ENCODE measurements at regions not wholly inside any gene's neighbourhood (a gene's known extent, or its start where the extent isn't known, plus 50 kb on each side); places are given as distances from the start of the nearest gene placed in this dataset.

DNA sequence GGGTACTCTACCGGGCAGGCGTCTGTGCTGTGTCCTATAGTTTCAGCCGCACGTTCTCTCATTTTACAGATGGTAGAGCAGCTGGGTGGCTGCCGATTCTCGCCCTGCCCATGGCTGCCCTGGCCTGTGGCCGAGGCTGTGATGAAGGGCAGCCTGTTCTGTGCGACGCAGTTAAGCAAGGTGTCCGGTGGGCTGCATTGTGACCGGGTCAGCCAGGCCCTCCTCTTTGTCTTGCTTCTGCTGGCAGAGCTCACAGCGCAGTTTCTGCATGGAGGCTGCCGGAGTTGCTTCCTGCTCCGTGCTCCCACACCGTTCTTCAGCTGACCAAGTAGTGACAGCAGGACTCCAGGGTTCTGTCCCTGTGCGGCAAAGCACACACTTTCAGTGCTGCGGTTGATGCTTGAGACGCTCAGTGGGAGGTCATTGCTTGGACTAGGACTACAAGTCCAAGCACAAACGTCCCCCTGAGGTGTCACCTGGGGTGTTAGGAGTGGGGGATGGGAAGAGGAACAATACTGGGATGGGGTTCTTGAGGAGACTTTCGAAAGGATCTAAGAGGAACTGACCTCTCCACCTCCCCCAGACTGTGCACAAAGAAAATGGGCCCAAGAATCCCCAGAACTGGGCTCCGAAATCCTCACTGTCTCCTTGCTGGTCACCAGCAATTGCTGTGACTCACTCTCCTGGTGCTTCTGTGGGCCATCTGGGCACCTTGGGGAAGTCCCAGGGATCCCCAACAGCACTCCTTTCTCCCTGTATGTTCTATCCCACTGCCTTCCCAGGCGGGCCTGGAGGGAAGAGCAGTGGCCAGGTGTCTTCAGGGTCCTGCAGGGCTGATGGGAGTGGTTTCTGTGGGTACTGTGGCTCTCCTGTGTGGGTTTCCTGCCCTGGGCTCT lies 58.2 kb downstream of the GADD45G start:
- Histone ChIP-seq H3K9me3 (no peaks in the 10 kb centered on the region), H3K4me1 (replicated peaks) (peaks cover 56% of the 10 kb centered on the region), H3K27me3 (replicated peaks; ENCODE audit: insufficient read depth) (no peaks in the 10 kb centered on the region), H3K4me3 (no peak overlapping the region), H3K27ac (peak overlapping the region; percentile 87), H3K36me3 (no peaks in the 10 kb centered on the region)
- 83% methylated on average over 22 of the region's 22 CpGs for WGBS
- TF ChIP-seq POLR2A (IDR thresholded peaks at IDR 0.05), result no peak
- TF ChIP-seq POLR2AphosphoS5 (IDR thresholded peaks at IDR 0.05), result no peak
- TF ChIP-seq, protein P1, sequence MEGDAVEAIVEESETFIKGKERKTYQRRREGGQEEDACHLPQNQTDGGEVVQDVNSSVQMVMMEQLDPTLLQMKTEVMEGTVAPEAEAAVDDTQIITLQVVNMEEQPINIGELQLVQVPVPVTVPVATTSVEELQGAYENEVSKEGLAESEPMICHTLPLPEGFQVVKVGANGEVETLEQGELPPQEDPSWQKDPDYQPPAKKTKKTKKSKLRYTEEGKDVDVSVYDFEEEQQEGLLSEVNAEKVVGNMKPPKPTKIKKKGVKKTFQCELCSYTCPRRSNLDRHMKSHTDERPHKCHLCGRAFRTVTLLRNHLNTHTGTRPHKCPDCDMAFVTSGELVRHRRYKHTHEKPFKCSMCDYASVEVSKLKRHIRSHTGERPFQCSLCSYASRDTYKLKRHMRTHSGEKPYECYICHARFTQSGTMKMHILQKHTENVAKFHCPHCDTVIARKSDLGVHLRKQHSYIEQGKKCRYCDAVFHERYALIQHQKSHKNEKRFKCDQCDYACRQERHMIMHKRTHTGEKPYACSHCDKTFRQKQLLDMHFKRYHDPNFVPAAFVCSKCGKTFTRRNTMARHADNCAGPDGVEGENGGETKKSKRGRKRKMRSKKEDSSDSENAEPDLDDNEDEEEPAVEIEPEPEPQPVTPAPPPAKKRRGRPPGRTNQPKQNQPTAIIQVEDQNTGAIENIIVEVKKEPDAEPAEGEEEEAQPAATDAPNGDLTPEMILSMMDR (IDR thresholded peaks at IDR 0.05), result no peak
- DNase-seq (ENCODE audit: low spot score), result no peak
- intact Hi-C loops (cut with DNase I), result no loop called here

DNA sequence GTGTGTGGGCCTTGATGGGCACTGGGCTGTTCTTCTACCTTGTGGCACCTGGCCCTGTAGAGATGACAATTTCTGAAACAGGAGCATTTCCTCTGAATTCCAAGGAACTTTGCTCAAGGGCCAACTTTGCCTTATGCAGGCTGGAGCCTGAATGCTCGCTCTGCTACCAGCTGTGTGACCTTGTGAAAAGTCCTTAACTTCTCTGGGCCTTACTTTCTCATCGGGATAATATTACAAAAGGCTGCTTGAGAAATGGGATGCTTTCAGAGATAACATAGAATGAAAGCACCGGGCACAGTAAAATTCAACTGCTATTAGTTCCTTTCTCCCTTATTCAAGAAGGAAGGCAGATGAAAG lies 58.8 kb downstream of the GADD45G start:
- Histone ChIP-seq H3K4me3 (no peak overlapping the region), H3K4me1 (replicated peaks) (peaks cover 61% of the 10 kb centered on the region), H3K36me3 (no peaks in the 10 kb centered on the region), H3K27ac (peak overlapping the region; percentile 87), H3K9me3 (no peaks in the 10 kb centered on the region), H3K27me3 (replicated peaks; ENCODE audit: insufficient read depth) (no peaks in the 10 kb centered on the region)
- DNase-seq (ENCODE audit: low spot score), result no peak
- 96% methylated on average over 3 of the region's 3 CpGs for WGBS
- intact Hi-C loops (cut with DNase I), result no loop called here
- TF ChIP-seq, protein P1 (IDR thresholded peaks at IDR 0.05), result no peak
- TF ChIP-seq POLR2A (IDR thresholded peaks at IDR 0.05), result no peak

DNA sequence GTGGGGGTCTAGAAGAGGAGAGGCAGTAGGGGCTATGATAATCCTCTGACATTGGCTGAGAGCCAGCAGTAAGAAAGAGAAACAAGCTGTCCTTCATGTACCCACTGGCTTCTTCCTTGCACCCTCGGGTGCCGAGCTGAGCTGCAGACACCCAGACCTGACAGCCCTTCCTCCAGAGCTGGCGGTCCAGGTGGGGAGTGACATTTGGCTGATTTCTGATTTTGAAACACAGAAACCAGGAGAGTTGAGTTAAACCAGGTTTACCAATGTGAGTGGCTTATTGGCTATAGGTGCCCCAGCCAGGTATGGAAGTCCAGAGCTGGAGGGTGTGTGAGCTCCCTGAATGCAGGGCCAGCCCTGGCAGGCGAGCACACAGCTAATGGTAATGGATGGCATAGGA lies 59.2 kb downstream of the GADD45G start:
- 87% methylated on average over 4 of the region's 4 CpGs for WGBS
- no peak for DNase-seq (ENCODE audit: low spot score)
- no peak overlapping the region for H3K4me3 ChIP-seq
- H3K9me3 ChIP-seq, result no peaks in the 10 kb centered on the region
- peaks cover 65% of the 10 kb centered on the region for H3K4me1 ChIP-seq (replicated peaks)
- TF ChIP-seq, protein P1 (IDR thresholded peaks at IDR 0.05), result no peak
- TF ChIP-seq POLR2AphosphoS5 (IDR thresholded peaks at IDR 0.05), result no peak
- H3K27ac ChIP-seq, result peak overlapping the region; percentile 87
- H3K36me3 ChIP-seq, result no peaks in the 10 kb centered on the region
- intact Hi-C loops (cut with DNase I), result no loop called here
- H3K27me3 ChIP-seq (replicated peaks; ENCODE audit: insufficient read depth), result no peaks in the 10 kb centered on the region

DNA sequence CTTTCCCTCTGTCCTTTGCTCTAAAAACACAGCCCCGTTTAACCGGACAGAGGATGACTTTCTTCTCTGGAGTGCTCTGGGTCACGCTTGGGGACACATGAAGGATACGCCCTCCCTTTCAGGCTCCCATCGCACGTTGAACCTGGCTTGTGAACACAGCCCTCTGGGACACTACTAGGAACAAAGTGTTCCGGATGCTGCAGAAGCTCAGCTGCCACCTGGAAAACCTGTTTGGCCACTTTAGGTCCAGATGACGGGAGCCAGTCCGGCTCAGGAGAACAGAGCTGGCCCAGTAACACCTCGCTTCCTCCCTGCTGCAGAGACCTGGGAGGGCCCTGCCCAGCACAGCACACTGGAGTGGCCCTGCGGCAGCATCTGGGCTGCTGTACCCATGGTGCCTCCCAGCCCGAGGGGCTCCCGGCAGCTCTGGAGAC lies 60.1 kb downstream of the GADD45G start:
- H3K4me3 ChIP-seq, result no peak overlapping the region

More for the DNA sequence above, 60.1 kb downstream of the GADD45G start:
- Histone ChIP-seq H3K27me3 (replicated peaks; ENCODE audit: insufficient read depth) (no peaks in the 10 kb centered on the region), H3K4me1 (replicated peaks) (peaks cover 67% of the 10 kb centered on the region), H3K9me3 (no peaks in the 10 kb centered on the region), H3K36me3 (no peaks in the 10 kb centered on the region), H3K27ac (peak overlapping the region; percentile 87)
- DNase-seq (ENCODE audit: low spot score), result peak; percentile 96
- intact Hi-C loops (cut with DNase I), result no loop called here
- WGBS, result 34% methylated on average over 13 of the region's 13 CpGs
- peak; percentile 97 for TF ChIP-seq POLR2AphosphoS5 (IDR thresholded peaks at IDR 0.05)
- TF ChIP-seq, protein P1 (IDR thresholded peaks at IDR 0.05), result no peak
